DOHH2 (cell line): ENCODE measurements at regions not wholly inside any gene's neighbourhood (a gene's known extent, or its start where the extent isn't known, plus 50 kb on each side); places are given as distances from the start of the nearest gene placed in this dataset.

ENCODE experiments used
- CTCF ChIP-seq: fragments of 200-600 bp; sonication (generic); IDR thresholded peaks from one replicate; pipeline ENCODE4 v1.5.1; 2014; ENCODE audit warnings: antibody characterized with exemption, mild to moderate bottlenecking, low read depth, low read length; ENCODE audit not compliant: poor library complexity, severe bottlenecking
- EZH2phosphoT487 ChIP-seq: fragments of 200-600 bp; sonication (generic); IDR thresholded peaks from 2 replicates; pipeline ENCODE4 v1.6.1; 2017; ENCODE audit warnings: borderline replicate concordance, mild to moderate bottlenecking, antibody characterized with exemption, low read length, moderate library complexity, mixed read lengths

GRCh38 chrX:81390237-81390636, 188.3 kb downstream of the SH3BGRL start:
- TF ChIP-seq CTCF (no peak), EZH2phosphoT487 (no peak)
